Aorta (tissue), 5 donors: ENCODE measurements at regions not wholly inside any gene's neighbourhood (a gene's known extent, or its start where the extent isn't known, plus 50 kb on each side); places are given as distances from the start of the nearest gene placed in this dataset.

Source experiments
- ATAC-seq: fragments of 200-7000 bp; cut with Tn5 transposase; one replicate; pipeline ENCODE4 v1.9.1; 2022; ENCODE audit warnings: moderate library complexity; ENCODE audit not compliant: low FRiP score
- DNase-seq, 2 donors: peaks; one replicate each; pipeline ENCODE4 v3.0.0-alpha.2; 2020
- H3K27ac ChIP-seq, 2 donors: one replicate each; pipeline ENCODE4 v1.5.1; 2013; ENCODE audit warnings: low read length in 2 of 2, mild to moderate bottlenecking in 2 of 2, moderate library complexity in 2 of 2, control low read depth in 1 of 2, inconsistent platforms in 1 of 2, low read depth in 1 of 2
- H3K27me3 ChIP-seq, 2 donors: one replicate each; pipeline ENCODE4 v1.6.1; 2013; ENCODE audit warnings: control low read depth in 1 of 2, low read length in 1 of 2, mild to moderate bottlenecking in 1 of 2, moderate library complexity in 1 of 2; ENCODE audit not compliant: insufficient read depth in 2 of 2, control insufficient read depth in 1 of 2
- H3K36me3 ChIP-seq, 2 donors: one replicate each; pipeline ENCODE4 v1.6.1; 2013; ENCODE audit warnings: control low read depth in 1 of 2, low read length in 1 of 2, mild to moderate bottlenecking in 1 of 2; ENCODE audit not compliant: insufficient read depth in 2 of 2, control insufficient read depth in 1 of 2
- H3K4me1 ChIP-seq, 2 donors: one replicate each; pipeline ENCODE4 v1.6.1; 2013; ENCODE audit warnings: low read length in 2 of 2, control low read depth in 1 of 2, mild to moderate bottlenecking in 1 of 2, moderate library complexity in 1 of 2; ENCODE audit not compliant: insufficient read depth in 2 of 2, control insufficient read depth in 1 of 2
- H3K4me3 ChIP-seq, 2 donors: one replicate each; pipeline ENCODE4 v1.5.1; 2013; ENCODE audit warnings: low read length in 2 of 2, control low read depth in 1 of 2, mild to moderate bottlenecking in 1 of 2
- H3K9me3 ChIP-seq: one replicate; pipeline ENCODE4 v1.6.1; 2013; ENCODE audit warnings: mild to moderate bottlenecking, low read length; ENCODE audit not compliant: control insufficient read depth
- WGBS, 2 donors: extraction: QIAGEN DNeasy Blood & Tissue Kit; methylation state at CpG; one replicate each; pipeline ENCODE4 v1.1.7; 2013; 5-methylcytosine and 5-hydroxymethylcytosine counted together
- intact Hi-C, 2 donors: fragments of 100-400 bp; cut with DNase I; formaldehyde crosslinking; loops; one replicate each; pipeline versions ENCODE4 v1.14.2 to v1.15.0; 2022
- donor health status: healthy with polysubstance abuse.
- donor health status: Bipolar disorder and iron deficiency.
- donor health status: DM: no; HTN: no; CAD: no.
- donor health status: DM: no; HTN: no; CAD: no.
- donor health status: DM: yes; HTN: yes; CAD: no.

GRCh38 chr10:4057725-4058513 lies 272.9 kb upstream of the KLF6 start:
- Histone ChIP-seq H3K27ac (peak overlapping the region in 1 of 2 donors; percentile 58), H3K9me3 (no peaks in the 10 kb centered on the region), H3K4me3 (peak overlapping the region in 1 of 2 donors; percentile 15), H3K27me3 (no peaks in the 10 kb centered on the region), H3K4me1 (peaks cover 2 to 4% of the 10 kb centered on the region in 2 donors), H3K36me3 (no peaks in the 10 kb centered on the region)
- DNase-seq (no peak), ATAC-seq (no peak)
- intact Hi-C loops = loop anchor here in 1 of 2 donors (10.0 kb wide), 1 partner anchor 273 kb away; the partner anchor contains the start of gene KLF6
- 6 to 8% methylated on average over 6 of the region's 6 CpGs for WGBS, 2 donors

GRCh38 chr10:4057021-4057420 lies 272.0 kb upstream of the KLF6 start:
- no peaks in the 10 kb centered on the region for H3K9me3 ChIP-seq
- H3K4me1 ChIP-seq = peaks cover 2 to 7% of the 10 kb centered on the region in 2 donors
- H3K36me3 ChIP-seq = no peaks in the 10 kb centered on the region
- intact Hi-C loops = loop anchor here in 1 of 2 donors (10.0 kb wide), 1 partner anchor 272 kb away; the partner anchor contains the start of gene KLF6
- ATAC-seq (no peak), DNase-seq (no peak)
- no peak overlapping the region for H3K4me3 ChIP-seq
- 61 to 69% methylated on average over 6 of the region's 6 CpGs for WGBS, 2 donors
- H3K27me3 ChIP-seq = no peaks in the 10 kb centered on the region
- peak overlapping the region in 1 of 2 donors; percentile 16 for H3K27ac ChIP-seq

- Histone ChIP-seq H3K27ac (peak overlapping the region in 1 of 2 donors; percentile 54), H3K4me3 (no peak overlapping the region), H3K36me3 (no peaks in the 10 kb centered on the region), H3K27me3 (no peaks in the 10 kb centered on the region), H3K4me1 (peaks cover 2 to 6% of the 10 kb centered on the region in 2 donors), H3K9me3 (no peaks in the 10 kb centered on the region)
- WGBS, 2 donors = 80 to 85% methylated on average over 6 of the region's 6 CpGs
- intact Hi-C loops = loop anchor here in 1 of 2 donors (5.0 to 10.0 kb wide), 2 partner anchors 108 to 270 kb away; partner anchors contain the start of gene KLF6
- ATAC-seq = no peak
- no peak for DNase-seq
Measured at GRCh38 chr10:4054656-4055435, 269.8 kb upstream of the KLF6 start.

GRCh38 chr10:4053940-4054339 lies 268.9 kb upstream of the KLF6 start:
- Histone ChIP-seq H3K27me3 (no peaks in the 10 kb centered on the region), H3K9me3 (no peaks in the 10 kb centered on the region), H3K4me1 (peaks cover 2 to 6% of the 10 kb centered on the region in 2 donors), H3K27ac (no peak overlapping the region), H3K36me3 (no peaks in the 10 kb centered on the region), H3K4me3 (no peak overlapping the region)
- intact Hi-C loops = loop anchor here in 1 of 2 donors (5.0 to 10.0 kb wide), 2 partner anchors 107 to 269 kb away; partner anchors contain the start of gene KLF6
- DNase-seq = no peak
- ATAC-seq = no peak
- 92 to 94% methylated on average over 8 of the region's 8 CpGs for WGBS, 2 donors

GRCh38 chr10:4051641-4052151 lies 266.7 kb upstream of the KLF6 start:
- ATAC-seq = peak; percentile 30
- intact Hi-C loops = loop anchor here in 1 of 2 donors (5.0 to 10.0 kb wide), 2 partner anchors 104 to 267 kb away; partner anchors contain the start of gene KLF6
- H3K27ac ChIP-seq = peak overlapping the region; percentile 52 to 92
- no peaks in the 10 kb centered on the region for H3K36me3 ChIP-seq
- peaks cover 0 to 6% of the 10 kb centered on the region in 2 donors for H3K4me1 ChIP-seq
- no peak for DNase-seq
- H3K9me3 ChIP-seq = no peaks in the 10 kb centered on the region
- peak overlapping the region in 1 of 2 donors; percentile 4 for H3K4me3 ChIP-seq
- H3K27me3 ChIP-seq = no peaks in the 10 kb centered on the region
- 29 to 40% methylated on average over 9 of the region's 9 CpGs for WGBS, 2 donors

GRCh38 chr10:4051011-4051640 lies 266.1 kb upstream of the KLF6 start:
- peak overlapping the region; percentile 4 to 8 for H3K4me3 ChIP-seq
- H3K36me3 ChIP-seq = no peaks in the 10 kb centered on the region
- 2 to 4% methylated on average over 8 of the region's 8 CpGs for WGBS, 2 donors
- ATAC-seq (peak; percentile 78), DNase-seq (peak in 1 of 2 donors; percentile 65)
- intact Hi-C loops = loop anchor here in 1 of 2 donors (5.0 to 10.0 kb wide), 2 partner anchors 104 to 266 kb away; partner anchors contain the start of gene KLF6
- H3K27ac ChIP-seq = peak overlapping the region; percentile 26 to 52
- no peaks in the 10 kb centered on the region for H3K9me3 ChIP-seq
- H3K4me1 ChIP-seq = peaks cover 0 to 6% of the 10 kb centered on the region in 2 donors
- no peaks in the 10 kb centered on the region for H3K27me3 ChIP-seq

- intact Hi-C loops = loop anchor here in 1 of 2 donors (5.0 to 10.0 kb wide), 2 partner anchors 103 to 265 kb away; partner anchors contain the start of gene KLF6
- no peak for DNase-seq
- no peaks in the 10 kb centered on the region for H3K27me3 ChIP-seq
- no peak for ATAC-seq
- peak overlapping the region in 1 of 2 donors; percentile 32 for H3K27ac ChIP-seq
- peaks cover 0 to 6% of the 10 kb centered on the region in 2 donors for H3K4me1 ChIP-seq
- 82 to 92% methylated on average over 4 of the region's 4 CpGs for WGBS, 2 donors
- no peaks in the 10 kb centered on the region for H3K9me3 ChIP-seq
- no peak overlapping the region for H3K4me3 ChIP-seq
- no peaks in the 10 kb centered on the region for H3K36me3 ChIP-seq
Measured at GRCh38 chr10:4050061-4050460, 265.1 kb upstream of the KLF6 start.

- WGBS, 2 donors = 92 to 94% methylated on average over 6 of the region's 6 CpGs
- Histone ChIP-seq H3K27ac (peak overlapping the region; percentile 11 to 56), H3K27me3 (no peaks in the 10 kb centered on the region), H3K4me1 (peaks cover 0 to 6% of the 10 kb centered on the region in 2 donors), H3K9me3 (no peaks in the 10 kb centered on the region), H3K4me3 (no peak overlapping the region), H3K36me3 (no peaks in the 10 kb centered on the region)
- no peak for DNase-seq
- intact Hi-C loops = loop anchor here in 1 of 2 donors (5.0 kb wide), 1 partner anchor 112 kb away; no protein-coding TSS in a partner anchor
- ATAC-seq = no peak
Measured at GRCh38 chr10:4049348-4049747, 264.3 kb upstream of the KLF6 start.
